Right hindlimb (tissue), 1 donor: ENCODE measurements at regions not wholly inside any gene's neighbourhood (a gene's known extent, or its start where the extent isn't known, plus 50 kb on each side); places are given as distances from the start of the nearest gene placed in this dataset.

Experiments
- DNase-seq: peaks from one replicate; pipeline ENCODE4 v3.0.0-alpha.2; 2018

DNA sequence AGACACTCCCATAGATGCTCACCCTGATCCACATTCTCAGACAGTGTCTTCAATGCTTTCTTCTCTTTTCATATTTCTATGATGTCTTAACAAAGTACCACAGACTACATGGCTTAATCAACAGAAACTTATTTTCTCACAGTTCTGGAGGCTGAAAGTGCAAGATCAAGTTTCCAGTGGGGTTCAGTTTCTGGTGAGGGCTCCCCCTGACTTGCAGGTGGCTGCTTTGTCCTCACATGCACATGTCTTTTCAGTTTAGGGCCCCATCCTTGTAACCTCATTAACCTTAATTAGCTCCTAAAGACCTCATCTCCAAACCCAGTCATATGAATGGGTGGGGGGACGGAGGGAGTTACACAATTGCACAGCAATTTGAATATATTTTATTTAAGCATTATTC lies 335.8 kb downstream of the AASDHPPT start:
- DNase-seq = no peak

DNA sequence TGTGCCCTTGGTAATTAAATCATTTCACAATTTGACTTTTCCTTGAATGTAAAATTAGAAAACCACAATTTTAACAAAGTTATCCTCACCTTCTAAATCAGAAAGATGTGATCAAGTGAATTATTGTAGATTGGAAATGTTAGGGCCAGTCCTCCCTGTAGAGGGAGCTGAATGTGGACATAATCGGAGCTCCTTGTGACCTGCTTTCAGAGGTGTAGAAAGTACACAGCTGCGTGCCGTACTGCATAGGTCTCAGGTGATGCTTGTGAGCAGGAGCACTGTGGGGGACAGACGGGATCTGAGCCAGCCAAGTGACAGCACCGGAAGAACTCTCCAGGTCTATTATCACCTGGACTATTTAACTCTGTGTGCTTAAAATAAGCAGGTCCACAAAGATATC lies 338.0 kb downstream of the AASDHPPT start:
- no peak for DNase-seq

DNA sequence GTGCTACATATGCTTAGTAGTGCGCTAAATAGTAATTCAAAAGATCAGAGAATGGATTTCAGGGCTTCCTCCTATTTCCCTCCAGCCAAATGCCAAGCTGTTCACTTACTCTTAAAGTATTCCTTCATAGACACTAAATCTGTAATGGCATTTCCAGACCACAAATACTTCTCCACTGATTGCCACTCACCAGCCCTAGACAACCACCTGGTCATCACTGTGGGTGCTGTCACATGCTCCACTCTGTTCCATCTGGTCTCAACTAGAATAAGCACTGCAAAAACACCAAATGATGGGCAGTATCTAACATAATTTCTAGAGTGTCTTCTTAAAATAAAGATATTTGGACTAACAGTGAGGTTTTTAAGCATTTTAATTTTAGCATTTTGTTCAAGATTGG lies 341.3 kb downstream of the AASDHPPT start:
- no peak for DNase-seq

DNA sequence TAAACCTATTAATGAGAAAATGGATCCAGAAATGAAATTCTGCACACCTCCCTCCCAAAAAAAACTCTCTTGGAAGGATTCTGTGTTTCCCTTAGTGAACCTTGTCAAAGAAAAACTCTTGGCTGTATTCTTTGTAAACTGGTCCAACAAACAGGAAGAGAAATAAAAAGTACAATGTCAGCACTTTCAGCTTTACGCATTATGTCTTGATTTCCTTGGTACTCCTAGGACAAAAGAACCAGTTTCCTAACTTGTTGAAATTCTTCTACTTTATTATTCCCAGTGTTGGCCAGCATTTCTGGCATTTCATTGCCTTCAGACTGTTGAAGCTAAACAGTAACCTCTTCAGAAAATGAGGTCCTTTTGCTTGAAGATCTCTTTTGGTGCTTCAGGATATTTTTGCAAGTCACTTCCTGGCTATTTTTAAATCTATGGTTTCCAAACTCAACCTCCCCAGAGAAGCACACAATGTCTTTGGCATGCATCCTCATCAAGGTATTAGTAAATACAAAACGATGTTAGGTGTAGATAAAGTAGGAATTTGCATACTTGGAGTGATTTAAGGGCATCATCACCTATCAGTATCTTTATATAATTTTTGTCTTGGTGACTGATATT lies 342.7 kb downstream of the AASDHPPT start:
- no peak for DNase-seq

DNA sequence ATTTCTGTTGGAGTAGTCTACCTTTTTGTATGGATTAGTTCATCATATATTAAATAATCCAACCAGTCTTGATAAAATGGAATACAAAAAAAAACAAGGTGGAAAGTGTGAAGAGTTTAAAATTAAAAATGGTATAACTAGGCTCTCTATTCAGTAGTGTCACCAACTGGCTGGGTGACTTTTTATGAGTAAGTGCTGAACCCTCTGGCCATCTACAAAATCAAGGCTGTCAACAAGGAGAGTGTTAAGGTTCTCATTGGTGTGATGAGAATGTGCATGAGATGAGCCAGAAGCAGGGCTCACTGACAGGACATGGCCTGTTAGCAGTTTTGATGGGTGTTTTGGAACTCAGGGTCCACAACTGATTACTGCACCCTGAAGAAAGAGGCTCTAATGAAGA lies 343.2 kb downstream of the AASDHPPT start:
- DNase-seq = no peak

DNA sequence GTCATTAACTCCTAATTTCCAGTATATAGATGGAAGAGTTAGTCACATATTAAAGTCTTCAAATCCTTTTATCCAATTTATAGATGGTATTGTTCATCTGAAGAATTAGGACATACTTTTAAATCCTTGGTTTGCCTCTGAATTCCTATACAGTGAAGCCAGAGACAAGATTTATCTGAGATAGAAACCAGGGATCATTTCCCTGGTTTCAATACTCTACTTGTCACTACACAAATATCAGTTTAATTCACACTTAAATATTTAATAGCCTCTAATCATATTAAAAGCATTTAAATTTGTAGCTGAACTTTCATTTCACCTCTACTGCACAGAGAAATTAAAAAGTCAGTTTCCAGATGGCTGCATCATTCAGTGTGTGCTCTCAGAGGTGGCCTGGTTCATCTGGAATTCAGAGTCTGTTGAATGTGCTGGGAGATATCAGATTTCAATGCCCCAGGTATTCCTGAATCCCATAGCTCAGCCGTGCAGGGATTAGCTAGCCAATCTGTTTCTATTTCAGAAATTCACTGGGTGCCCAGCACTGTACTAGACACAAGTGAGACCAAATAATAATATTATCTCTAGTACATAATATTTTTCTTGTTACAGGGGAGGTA lies 344.3 kb downstream of the AASDHPPT start:
- DNase-seq = no peak

DNA sequence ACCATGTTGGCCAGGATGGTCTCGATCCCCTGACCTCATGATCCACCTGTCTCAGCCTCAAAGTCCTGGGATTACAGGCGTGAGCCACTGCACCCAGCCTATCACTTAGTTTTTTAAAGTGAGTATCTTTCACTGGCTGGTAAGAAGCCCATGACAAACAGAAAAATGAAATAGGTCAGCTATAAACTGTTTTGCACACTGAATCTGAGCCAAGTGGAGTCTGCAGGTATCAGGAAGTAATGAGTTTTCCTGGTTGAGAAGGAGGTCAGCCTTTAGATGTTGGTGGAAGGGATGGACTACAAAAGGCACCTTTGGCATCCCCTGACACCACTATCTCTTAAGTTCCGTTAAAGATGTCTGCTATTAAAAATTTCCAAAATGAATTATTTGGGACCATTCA lies 345.1 kb downstream of the AASDHPPT start:
- DNase-seq = no peak

GRCh38 chr11:106424111-106424510 lies 346.6 kb downstream of the AASDHPPT start:
- no peak for DNase-seq

GRCh38 chr11:106425819-106426218 lies 348.4 kb downstream of the AASDHPPT start:
- no peak for DNase-seq

- no peak for DNase-seq
These were observed 349.2 kb downstream of the AASDHPPT start for GRCh38 chr11:106426696-106427095.

DNA sequence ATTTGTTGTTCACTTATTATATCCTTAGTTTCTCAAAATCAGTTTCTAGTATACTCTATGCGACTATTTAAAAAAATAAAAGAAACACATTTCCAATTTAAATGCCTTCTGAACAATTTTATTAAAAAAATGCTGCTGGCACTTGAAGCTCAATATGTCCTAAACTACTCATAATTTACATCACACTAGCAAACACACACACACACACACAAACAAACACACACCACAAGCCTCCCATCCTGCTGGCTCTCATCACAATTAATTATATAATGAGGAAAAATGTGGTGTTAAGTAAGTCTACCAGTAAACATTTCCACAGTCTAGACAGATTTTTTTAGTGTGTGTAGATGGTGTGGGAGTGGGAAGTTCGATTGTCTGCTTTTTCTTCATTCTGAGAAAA lies 350.3 kb downstream of the AASDHPPT start:
- DNase-seq = no peak

DNA sequence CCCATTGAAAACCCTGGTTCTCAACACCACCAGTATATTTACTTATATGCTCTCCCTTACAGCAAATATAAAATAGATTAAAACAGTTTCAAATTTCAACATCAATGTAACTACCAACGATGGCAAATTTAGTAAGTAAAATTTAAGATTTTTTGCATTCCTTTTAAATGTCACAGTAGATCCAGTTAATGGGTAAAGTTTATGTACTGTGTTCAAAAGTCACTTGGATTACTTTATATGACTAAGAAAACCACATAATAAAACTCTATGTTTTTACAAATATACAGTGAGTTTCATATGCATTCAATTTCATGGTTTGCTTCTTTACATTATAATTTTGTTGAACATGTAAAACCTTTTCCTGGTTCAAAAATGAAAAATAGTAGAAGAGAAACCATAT lies 364.6 kb downstream of the AASDHPPT start:
- DNase-seq = no peak

GRCh38 chr11:106446302-106446701 lies 368.8 kb downstream of the AASDHPPT start:
- DNase-seq = no peak

DNA sequence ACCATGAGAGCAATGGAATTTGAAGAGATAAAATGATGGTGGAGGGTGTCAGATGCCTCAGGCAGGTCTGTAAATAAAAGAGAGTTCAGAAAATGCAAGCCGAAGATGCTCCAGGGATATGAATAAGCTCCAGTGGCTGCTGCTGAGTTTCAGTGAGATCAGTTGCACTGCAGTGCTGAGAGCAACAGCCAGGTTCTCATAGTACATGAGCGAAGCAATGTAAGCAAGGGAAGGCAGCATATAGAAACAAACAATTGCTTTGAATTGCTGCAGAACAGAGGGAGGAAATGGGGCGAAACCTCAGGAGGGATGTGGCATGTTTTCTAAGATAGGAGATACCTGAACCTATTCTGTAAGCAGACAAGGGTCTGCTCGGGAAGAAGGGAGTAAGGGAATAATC lies 369.5 kb downstream of the AASDHPPT start:
- DNase-seq = no peak

DNA sequence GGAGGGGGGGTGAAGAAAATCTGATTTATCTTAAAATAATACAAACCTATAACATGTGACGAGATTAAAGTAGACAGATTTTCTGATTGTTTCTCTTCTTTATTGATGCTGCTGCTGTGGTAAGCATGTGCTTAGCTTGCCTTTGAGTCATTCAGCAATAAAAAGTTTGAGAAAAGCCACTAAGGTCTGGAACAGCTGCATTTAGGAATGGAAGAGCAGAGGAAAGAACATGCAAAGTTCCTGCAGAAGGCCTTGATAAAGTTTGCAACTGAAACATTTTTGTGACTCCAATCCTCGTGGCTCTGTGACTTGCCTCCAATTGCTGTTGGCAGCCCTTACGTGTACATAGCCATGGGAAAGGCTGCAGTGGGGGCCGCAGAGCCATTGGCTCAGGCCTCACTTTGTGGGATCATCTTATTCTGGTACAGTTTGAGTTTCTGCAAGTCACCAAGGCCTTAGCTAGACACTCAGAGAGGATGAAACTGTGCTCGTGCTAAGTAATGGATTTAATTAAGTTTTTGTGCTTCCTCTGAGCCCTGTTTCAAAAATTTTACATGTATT lies 370.2 kb downstream of the AASDHPPT start:
- DNase-seq = no peak

GRCh38 chr11:106449763-106450162 lies 372.3 kb downstream of the AASDHPPT start:
- DNase-seq = no peak

DNA sequence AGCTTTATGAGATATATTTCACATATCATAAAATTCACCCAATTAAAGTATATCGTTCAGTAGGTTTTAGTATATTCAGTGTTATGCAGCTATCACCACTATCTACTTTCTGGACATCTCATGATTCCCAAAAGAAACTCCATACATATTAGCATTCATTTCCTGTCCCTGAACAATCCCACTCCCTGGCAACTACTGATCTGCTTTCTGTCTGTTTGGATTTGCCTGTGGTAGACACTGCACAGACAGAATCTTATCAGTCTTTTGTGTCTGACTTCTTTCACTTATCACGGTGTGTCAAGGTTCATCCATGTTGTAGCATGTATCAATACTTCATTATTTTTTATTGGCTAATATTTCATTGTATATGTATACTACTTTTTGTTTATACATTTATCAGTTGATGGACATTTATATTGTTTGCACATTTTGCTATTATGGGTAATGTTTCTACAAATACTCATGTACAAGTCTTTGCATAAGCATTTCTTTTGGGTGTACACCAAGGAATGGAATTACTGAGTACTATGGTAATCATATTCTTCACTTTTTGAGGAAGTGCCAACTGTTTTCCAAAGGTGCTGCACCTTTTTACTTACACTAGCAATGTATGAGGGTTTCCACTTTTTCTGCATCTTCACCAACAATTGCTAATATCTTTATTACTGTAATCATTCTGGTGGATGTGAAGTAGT lies 373.9 kb downstream of the AASDHPPT start:
- DNase-seq = no peak

- DNase-seq = no peak
These were observed 379.2 kb downstream of the AASDHPPT start for GRCh38 chr11:106456647-106457046.

DNA sequence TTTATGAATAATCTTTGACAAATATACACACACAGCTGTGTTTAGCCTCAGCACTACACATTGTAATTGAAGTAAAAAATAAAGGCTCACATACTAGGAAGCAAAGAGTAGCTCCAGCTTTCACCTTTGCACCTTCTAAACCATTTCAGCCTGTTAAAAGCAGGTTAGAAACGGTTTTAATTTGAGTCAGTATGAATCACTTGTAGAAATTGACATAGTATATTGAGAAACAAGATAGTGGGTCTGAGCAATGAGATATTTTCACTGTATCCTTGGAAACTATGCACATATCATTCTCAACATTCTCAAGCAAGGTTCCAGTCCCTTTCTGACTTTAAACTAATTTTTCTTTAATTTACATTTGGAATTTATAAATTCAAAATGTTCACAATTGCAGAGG lies 380.3 kb downstream of the AASDHPPT start:
- DNase-seq = no peak

- no peak for DNase-seq
These were observed 381.7 kb downstream of the AASDHPPT start for GRCh38 chr11:106459135-106459534.

DNA sequence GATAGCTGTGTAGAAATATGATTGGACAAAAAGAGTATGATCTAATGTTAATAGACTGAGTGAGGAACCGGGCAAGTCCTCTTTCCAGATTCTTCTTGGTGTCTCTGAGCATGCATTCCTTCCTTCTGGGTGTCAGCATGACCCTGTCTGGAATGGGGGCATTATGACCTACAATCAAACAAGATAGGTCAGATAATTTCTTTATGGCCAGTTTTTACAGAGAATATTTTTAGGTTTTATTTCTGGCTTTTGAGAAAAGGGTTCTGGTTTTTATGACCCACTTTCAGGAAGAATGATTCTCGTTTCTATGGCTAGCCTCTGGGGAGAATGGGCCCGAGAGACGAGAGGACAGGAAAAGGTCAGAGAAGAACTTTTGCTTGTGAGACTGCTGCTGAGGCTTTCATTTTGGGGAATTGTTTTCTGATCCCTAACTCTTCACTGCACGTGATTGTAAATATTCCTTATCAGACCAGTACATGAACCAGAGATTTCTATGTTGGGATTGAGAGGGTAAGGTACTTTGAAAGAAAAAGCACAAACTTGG lies 383.8 kb downstream of the AASDHPPT start:
- DNase-seq = no peak

GRCh38 chr11:106461839-106462545 lies 384.5 kb downstream of the AASDHPPT start:
- DNase-seq = no peak

DNA sequence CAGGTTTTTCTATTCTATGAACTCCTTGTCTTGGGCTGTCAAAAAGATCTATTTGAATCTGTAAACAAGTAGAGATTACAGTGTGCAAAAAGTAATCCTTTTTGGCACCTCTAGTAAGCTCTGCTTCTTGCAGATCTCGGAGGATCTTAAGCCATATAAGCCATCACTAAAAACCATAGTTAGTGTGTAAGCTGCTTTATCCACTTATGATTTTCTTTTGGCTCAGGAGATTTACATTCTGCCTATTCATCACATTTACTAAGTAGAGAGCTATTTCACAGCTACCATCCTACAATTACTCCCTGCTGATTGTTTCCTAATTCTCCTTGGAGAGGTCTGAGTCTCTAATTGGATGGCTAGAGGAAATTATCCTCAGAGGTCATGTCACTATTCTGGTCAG lies 385.7 kb downstream of the AASDHPPT start:
- DNase-seq = no peak
